ENCODE measurements at regions not wholly inside any gene's neighbourhood (a gene's known extent, or its start where the extent isn't known, plus 50 kb on each side); places are given as distances from the start of the nearest gene placed in this dataset.

DNA sequence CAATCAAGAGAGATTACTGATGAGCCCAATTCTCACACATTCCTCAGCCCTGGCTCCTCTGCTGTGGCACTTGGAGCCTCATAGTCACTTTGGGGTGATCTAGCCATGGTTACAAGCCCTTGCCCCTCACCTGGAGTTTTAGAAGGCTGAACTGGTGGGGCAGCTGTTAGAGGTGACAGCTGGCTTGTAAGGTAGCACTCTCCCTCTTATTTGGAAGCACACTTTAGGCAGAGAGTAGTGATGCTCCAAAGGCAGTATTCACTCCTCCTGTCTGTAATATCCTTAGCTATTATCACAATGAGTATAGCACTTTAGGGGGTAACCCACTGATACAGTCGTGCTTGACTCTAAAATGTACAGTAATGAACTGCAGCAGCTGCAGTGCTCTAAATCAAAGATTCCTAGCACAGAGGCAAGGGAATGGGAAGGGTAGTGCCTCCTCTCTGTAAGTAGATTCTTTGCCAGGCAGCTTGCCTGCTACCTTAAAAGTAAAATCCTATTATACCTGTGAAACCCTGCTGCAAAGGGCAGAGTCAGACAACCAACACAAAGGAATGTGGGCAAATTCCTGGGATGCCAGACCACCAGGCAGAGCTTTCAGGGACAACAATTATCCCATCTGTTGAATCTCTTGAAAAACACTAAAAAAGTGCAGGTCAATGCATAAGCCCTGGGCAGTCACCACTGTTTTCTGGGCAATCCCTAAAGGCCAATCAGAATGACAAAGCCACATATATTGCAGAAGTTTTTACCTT, 336.3 kb downstream of the NOVA1 start:
- H3K27ac Mint-ChIP-seq, result no peak overlapping the region
- DNase-seq (ENCODE audit: low spot score in 2 of 2, unreplicated experiment in 2 of 2), result no peak
- peaks cover 3% of the 10 kb centered on the region for H3K9me3 Mint-ChIP-seq
- no peaks in the 10 kb centered on the region for H3K36me3 Mint-ChIP-seq
- H3K4me3 Mint-ChIP-seq, result no peak overlapping the region
- TF ChIP-seq, protein P1, sequence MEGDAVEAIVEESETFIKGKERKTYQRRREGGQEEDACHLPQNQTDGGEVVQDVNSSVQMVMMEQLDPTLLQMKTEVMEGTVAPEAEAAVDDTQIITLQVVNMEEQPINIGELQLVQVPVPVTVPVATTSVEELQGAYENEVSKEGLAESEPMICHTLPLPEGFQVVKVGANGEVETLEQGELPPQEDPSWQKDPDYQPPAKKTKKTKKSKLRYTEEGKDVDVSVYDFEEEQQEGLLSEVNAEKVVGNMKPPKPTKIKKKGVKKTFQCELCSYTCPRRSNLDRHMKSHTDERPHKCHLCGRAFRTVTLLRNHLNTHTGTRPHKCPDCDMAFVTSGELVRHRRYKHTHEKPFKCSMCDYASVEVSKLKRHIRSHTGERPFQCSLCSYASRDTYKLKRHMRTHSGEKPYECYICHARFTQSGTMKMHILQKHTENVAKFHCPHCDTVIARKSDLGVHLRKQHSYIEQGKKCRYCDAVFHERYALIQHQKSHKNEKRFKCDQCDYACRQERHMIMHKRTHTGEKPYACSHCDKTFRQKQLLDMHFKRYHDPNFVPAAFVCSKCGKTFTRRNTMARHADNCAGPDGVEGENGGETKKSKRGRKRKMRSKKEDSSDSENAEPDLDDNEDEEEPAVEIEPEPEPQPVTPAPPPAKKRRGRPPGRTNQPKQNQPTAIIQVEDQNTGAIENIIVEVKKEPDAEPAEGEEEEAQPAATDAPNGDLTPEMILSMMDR (IDR thresholded peaks at IDR 0.05; ENCODE audit: unreplicated experiment), result no peak
- no peaks in the 10 kb centered on the region for H3K27me3 Mint-ChIP-seq (ENCODE audit: low read depth)
- H3K4me1 Mint-ChIP-seq, result no peaks in the 10 kb centered on the region

DNA sequence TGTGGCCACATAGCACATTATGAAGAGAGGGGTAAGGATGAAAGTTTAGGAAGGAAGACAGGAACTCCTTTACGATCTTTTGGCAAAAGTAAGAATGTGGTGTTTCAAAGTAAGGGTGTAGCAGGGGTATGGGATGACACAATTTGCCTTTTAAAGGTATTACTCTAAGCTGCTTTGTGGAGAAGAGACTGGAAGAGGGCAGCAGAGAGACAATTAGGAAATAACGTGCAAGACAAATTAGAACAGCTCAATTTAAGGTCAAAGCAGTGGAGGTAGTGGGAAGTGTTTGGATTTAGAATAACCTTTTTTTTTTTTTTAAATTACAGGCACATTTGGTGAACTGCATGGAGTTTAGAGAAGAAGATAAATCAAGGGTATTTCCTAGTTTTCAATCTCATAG, 342.6 kb downstream of the NOVA1 start:
- no peaks in the 10 kb centered on the region for H3K9me3 Mint-ChIP-seq
- H3K4me3 Mint-ChIP-seq, result no peak overlapping the region
- TF ChIP-seq, protein P1 (IDR thresholded peaks at IDR 0.05; ENCODE audit: unreplicated experiment), result no peak
- no peak for DNase-seq (ENCODE audit: low spot score in 2 of 2, unreplicated experiment in 2 of 2)
- H3K36me3 Mint-ChIP-seq, result no peaks in the 10 kb centered on the region
- H3K4me1 Mint-ChIP-seq, result no peaks in the 10 kb centered on the region
- peaks cover 11% of the 10 kb centered on the region for H3K27me3 Mint-ChIP-seq (ENCODE audit: low read depth)
- no peak overlapping the region for H3K27ac Mint-ChIP-seq

DNA sequence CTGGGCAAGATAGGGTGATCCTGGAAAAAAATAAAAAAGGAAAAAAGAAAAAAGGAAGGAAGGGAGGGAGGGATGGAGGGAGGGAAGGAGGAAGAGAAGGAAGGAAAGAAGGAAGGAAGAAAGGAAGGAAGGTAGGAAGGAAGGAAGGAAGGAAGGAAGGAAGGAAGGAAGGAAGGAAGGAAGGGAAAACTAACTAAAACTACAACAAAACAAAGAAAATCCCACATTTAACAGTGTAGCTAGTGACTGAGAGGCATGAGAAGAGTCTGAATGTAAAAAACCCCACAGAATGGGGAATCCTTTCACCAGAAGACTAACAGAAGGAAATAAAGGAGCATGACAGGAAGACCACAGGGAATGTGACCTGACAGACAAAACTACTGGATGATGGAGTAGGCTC, 345.7 kb downstream of the NOVA1 start:
- Mint-ChIP-seq H3K36me3 (no peaks in the 10 kb centered on the region), H3K4me3 (no peak overlapping the region), H3K27ac (no peak overlapping the region), H3K27me3 (ENCODE audit: low read depth) (peaks cover 11% of the 10 kb centered on the region), H3K9me3 (no peaks in the 10 kb centered on the region), H3K4me1 (no peaks in the 10 kb centered on the region)
- no peak for DNase-seq (ENCODE audit: low spot score in 2 of 2, unreplicated experiment in 2 of 2)
- TF ChIP-seq, protein P1 (IDR thresholded peaks at IDR 0.05; ENCODE audit: unreplicated experiment), result no peak

DNA sequence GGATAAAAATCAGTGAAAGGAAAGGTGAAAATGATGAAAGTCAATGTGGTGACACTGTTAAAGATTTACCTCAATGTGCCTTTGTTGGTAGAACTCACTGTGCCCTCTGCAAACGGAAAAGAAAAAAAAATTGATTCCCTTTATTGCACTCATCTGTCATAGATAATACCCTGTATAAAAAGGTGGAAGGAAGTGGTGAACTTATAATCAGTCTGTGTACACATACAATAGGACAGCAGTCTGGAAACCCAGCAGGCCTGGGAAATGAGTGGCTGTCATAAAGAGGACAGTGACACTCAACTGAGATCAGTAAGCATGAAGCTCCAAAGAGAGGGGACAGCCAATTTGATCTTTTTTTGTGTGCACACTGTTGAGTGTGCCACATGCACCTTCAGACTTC, 364.7 kb downstream of the NOVA1 start:
- no peak for DNase-seq (ENCODE audit: low spot score in 2 of 2, unreplicated experiment in 2 of 2)

DNA sequence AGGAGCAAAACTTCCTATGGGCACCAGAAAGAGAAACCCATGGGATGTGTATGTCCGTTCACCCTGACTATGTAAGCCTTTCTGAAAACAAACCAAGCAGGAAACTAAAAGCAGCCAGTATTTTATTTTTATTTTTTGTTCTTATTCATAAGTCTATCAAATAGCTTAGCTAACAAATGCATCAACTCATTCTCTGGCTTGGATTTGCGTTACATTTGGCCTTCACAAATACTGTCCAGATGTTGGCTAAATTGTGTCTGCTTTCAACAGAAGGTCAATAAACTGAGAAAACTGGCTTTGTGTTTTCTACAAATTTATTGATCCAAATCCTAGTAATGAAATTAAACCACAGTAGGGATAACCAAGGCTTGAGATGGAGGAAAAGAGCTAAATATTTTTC, 379.0 kb downstream of the NOVA1 start:
- peaks cover 14% of the 10 kb centered on the region for H3K4me1 Mint-ChIP-seq
- H3K27ac Mint-ChIP-seq, result no peak overlapping the region
- no peaks in the 10 kb centered on the region for H3K36me3 Mint-ChIP-seq
- no peak overlapping the region for H3K4me3 Mint-ChIP-seq
- H3K9me3 Mint-ChIP-seq, result peaks cover 3% of the 10 kb centered on the region
- peaks cover 7% of the 10 kb centered on the region for H3K27me3 Mint-ChIP-seq (ENCODE audit: low read depth)
- TF ChIP-seq, protein P1 (IDR thresholded peaks at IDR 0.05; ENCODE audit: unreplicated experiment), result no peak
- no peak for DNase-seq (ENCODE audit: low spot score in 2 of 2, unreplicated experiment in 2 of 2)

More for the DNA sequence above, 364.7 kb downstream of the NOVA1 start:
- TF ChIP-seq, protein P1 (IDR thresholded peaks at IDR 0.05; ENCODE audit: unreplicated experiment), result no peak
- Mint-ChIP-seq H3K27me3 (ENCODE audit: low read depth) (peaks cover 2% of the 10 kb centered on the region), H3K36me3 (no peaks in the 10 kb centered on the region), H3K4me1 (peaks cover 4% of the 10 kb centered on the region), H3K4me3 (no peak overlapping the region), H3K9me3 (no peaks in the 10 kb centered on the region), H3K27ac (no peak overlapping the region)
